DMS114 treated with DMSO at 0.1 percent for 48 hours (cell line): ENCODE measurements at regions not wholly inside any gene's neighbourhood (a gene's known extent, or its start where the extent isn't known, plus 50 kb on each side); places are given as distances from the start of the nearest gene placed in this dataset.

Source experiments
- DNase-seq: peaks from one replicate; lab custom pipeline; 2025; ENCODE audit not compliant: unreplicated experiment; lab: John Stamatoyannopoulos, UW

- DNase-seq = no peak
These were observed 49.7 kb upstream of the SLC2A1 start for GRCh38 chr1:43008115-43009060.
